ENCODE measurements at regions not wholly inside any gene's neighbourhood (a gene's known extent, or its start where the extent isn't known, plus 50 kb on each side); places are given as distances from the start of the nearest gene placed in this dataset.
A peak's percentile ranks its signal among the peaks of the same experiment; 100 is the strongest.

DNA sequence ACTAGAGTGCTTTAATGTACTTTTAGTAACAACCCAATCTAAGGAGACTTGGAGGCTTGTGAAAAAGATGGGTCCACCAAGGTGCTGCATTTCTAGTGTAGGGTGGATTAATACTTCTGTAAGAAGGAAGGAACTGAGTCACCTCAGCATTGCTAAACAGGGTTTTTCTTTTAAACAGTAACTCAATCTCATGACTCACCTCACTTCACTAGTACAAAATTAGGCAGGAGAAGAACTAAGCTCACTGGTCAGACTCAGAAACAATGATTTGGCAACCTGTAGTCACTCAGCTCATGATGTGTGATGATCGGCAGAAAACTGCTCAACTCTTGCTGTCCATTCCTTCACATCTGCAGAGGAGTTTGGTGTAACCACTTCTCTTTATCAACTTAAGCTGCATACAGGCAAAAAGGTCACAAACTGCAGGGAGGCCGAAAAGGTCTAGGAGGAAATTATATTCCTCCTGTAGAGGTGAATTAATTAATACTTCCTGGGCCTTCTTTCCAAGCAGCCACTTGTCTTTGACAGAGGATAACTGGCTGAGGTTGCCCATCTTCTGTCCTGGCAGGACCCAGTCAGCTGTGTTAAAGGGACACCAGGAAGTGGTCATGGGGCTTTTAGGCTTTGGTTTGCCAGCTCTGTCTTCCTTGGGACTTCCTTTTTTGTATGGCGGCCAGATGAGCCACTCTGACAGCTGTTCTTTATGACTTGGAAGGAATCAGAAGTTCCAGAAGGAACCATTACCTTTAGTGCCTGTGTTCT, 466.9 kb downstream of the FUT8 start:
- no peak overlapping the region for H2BK5ac ChIP-seq (ENCODE audit: low read depth, low read length, poor library complexity, severe bottlenecking)
- no peak overlapping the region for H2AFZ ChIP-seq (replicated peaks; ENCODE audit: low read length, poor library complexity)
- POLR2A ChIA-PET (ENCODE audit: unreplicated experiment), result no interaction called here
- no peaks in the 10 kb centered on the region for H3K4me1 ChIP-seq (ENCODE audit: control insufficient read depth, insufficient read depth, low read length)
- no peak overlapping the region for H3K27ac ChIP-seq (ENCODE audit: insufficient read depth, low read length)
- no peak overlapping the region for H4K8ac ChIP-seq (ENCODE audit: low read depth in 2 of 2, low read length in 2 of 2)
- H2AK5ac ChIP-seq (ENCODE audit: low read depth, low read length), result no peak overlapping the region
- no peaks in the 10 kb centered on the region for H3K9me1 ChIP-seq (ENCODE audit: insufficient read depth, low read length)
- dilution Hi-C loops (cut with HindIII; ENCODE audit: low sequenced_read_pairs, unreplicated experiment) (no loop called here), in situ Hi-C loops (cut with MboI; ENCODE audit: low sequenced_read_pairs) (no loop called here), intact Hi-C loops (cut with micrococcal nuclease) (no loop called here)
- H3K14ac ChIP-seq (replicated peaks; ENCODE audit: low read depth, low read length), result no peak overlapping the region
- no peak overlapping the region for H2BK15ac ChIP-seq (ENCODE audit: low read depth, low read length)
- H3K9me3 ChIP-seq (ENCODE audit: control insufficient read depth, insufficient read depth, low read length), result no peaks in the 10 kb centered on the region
- no peak overlapping the region for H3K18ac ChIP-seq (ENCODE audit: low read depth, low read length)
- H3K23ac ChIP-seq (ENCODE audit: low read depth, low read length), result no peak overlapping the region
- H2AK9ac ChIP-seq (replicated peaks; ENCODE audit: low read depth, low read length, poor library complexity), result no peak overlapping the region
- no peak overlapping the region for H3K4ac ChIP-seq (ENCODE audit: low read depth, low read length)
- WGBS, 2 experiments (ENCODE audit: extremely low coverage in 2 of 2, insufficient read length in 1 of 2), result no CpG with 5 or more reads among the region's 3 CpGs
- no peak overlapping the region for H3K9ac ChIP-seq (ENCODE audit: low read depth, low read length)
- H4K91ac ChIP-seq (ENCODE audit: insufficient read depth, low read depth, low read length), result no peak overlapping the region
- H3K36me3 ChIP-seq (ENCODE audit: control insufficient read depth, insufficient read depth, low read length), result no peaks in the 10 kb centered on the region
- H2BK20ac ChIP-seq (ENCODE audit: low read depth, low read length), result no peak overlapping the region
- H3K27me3 ChIP-seq (ENCODE audit: control insufficient read depth, insufficient read depth, low read length), result no peaks in the 10 kb centered on the region
- CTCF ChIA-PET, result no interaction called here
- TF ChIP-seq CHD1 (IDR thresholded peaks at IDR 0.05; ENCODE audit: low read depth, low read length), result no peak
- TF ChIP-seq MXI1 (IDR thresholded peaks at IDR 0.05; ENCODE audit: borderline replicate concordance, low read depth, low read length), result no peak
- peak; percentile 54; the same call in 1 of the 2 replicates for TF ChIP-seq CEBPB (IDR thresholded peaks at IDR 0.05; ENCODE audit: low read depth, low read length)
- TF ChIP-seq SMC3 (IDR thresholded peaks at IDR 0.05; ENCODE audit: low read depth, low read length), result no peak
- H3K56ac ChIP-seq (ENCODE audit: extremely low read depth, insufficient read depth, low read length), result no peak overlapping the region
- H4K5ac ChIP-seq (ENCODE audit: low read depth, low read length), result no peak overlapping the region
- H3K79me1 ChIP-seq (ENCODE audit: low read depth in 1 of 2, low read length in 2 of 2), result no peaks in the 10 kb centered on the region
- BruUV-seq (replicated peaks), result no TSS peak
- ATAC-seq (ENCODE audit: low read depth) (no peak; the same call in 1 of the 2 replicates), DNase-seq (peak; percentile 60)
- no peak overlapping the region for H3K4me3 ChIP-seq (ENCODE audit: insufficient read depth, low read depth, low read length)
- H4K20me1 ChIP-seq (ENCODE audit: insufficient read depth, low read length), result no peaks in the 10 kb centered on the region
- H3K4me2 ChIP-seq (ENCODE audit: low read depth, low read length), result no peak overlapping the region
- no peak overlapping the region for H2BK120ac ChIP-seq (ENCODE audit: low read depth, low read length)
